HS-27A (cell line): ENCODE measurements at regions not wholly inside any gene's neighbourhood (a gene's known extent, or its start where the extent isn't known, plus 50 kb on each side); places are given as distances from the start of the nearest gene placed in this dataset.
"Not testable (repeated sequence)": the region's sequence is repeated elsewhere in the genome, so short reads cannot be mapped to it uniquely, and the experiment has no call there.

Experiments
- DNase-seq: peaks from one replicate; pipeline ENCODE4 v3.0.0-alpha.2; 2012; ENCODE audit warnings: low read depth, missing footprints

DNA sequence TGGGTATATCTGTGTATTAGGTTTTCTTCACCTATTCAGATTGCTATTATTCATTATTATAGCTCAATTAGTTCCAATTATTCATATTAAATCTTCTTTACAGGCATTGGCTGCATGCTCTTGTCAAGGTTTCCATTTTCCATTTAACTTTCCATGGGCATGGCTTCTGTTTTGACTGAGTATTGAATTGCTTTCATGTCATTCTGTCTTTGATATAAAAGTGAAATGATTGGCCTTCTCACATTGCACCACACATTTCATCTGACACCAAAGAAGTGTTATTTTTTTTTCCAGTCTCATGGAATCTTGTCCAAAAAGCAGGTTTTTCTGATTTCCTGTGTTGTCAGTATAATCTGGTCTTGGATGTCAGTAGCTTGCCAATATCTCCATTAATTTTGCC, 1244.3 kb downstream of the RAPGEF2 start:
- DNase-seq: no peak

- DNase-seq: no peak
Observed at GRCh38 chr4:160350944-160351343, 1248.1 kb downstream of the RAPGEF2 start.

GRCh38 chr4:160352637-160353036, 1249.8 kb downstream of the RAPGEF2 start:
- no peak for DNase-seq

DNA sequence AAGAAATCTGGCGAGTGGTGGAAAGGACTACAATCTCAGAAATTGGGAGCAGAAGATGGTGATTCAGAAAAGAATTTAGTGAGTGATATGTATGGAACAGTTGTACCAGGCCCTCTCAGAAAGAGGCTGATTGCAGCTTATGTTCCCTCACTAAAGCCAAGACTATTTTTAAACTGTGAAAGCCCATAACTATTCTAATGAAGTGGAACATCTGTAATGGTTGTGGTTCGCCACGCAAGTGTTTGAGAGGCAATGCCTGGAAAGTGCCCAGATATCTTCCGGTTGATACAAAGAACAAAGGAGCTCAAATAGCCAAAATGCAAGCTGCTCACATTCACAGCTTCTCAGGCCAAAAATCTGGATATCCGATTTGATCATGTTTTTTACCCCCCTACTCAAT, 1250.7 kb downstream of the RAPGEF2 start:
- no peak for DNase-seq

DNA sequence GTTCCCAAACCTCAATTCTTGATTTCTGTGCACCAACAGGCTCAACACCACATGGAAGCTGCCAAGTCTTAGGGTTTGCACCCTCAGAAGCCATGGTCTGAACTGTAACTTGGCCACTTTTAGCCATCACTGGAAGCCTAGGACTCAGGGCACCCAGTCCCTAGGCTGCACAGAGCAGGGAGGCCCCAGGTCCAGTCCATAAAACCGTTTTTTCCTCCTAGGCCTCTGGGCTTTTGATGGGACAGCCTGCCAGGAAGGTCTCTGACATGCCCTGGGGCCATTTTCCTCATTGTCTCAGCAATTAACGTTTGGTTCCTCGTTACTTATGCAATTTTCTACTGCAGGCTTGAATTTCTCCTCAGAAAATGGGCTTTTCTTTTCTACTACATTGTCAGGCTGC, 1259.6 kb downstream of the RAPGEF2 start:
- DNase-seq: no peak

- DNase-seq: no peak
Observed at GRCh38 chr4:160364217-160364616, 1261.3 kb downstream of the RAPGEF2 start.

DNA sequence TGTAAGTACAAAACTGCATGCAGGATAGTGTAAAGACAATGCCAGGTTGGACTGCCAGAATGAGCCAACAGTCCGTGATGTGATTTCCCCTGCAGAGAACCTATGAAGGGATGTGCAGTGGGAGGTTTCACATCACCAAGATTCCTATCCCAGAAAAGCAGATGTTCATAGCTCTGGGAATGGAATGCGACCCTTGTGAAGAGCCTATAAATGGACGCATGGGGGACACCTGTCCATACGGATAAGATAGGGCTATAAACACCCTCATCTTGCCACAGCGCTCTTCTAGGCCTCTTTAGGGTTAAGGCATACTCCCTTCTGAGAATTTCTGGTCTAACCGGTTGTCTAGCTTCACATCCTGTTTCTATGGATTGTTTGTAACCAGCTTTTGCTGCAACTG, 1261.8 kb downstream of the RAPGEF2 start:
- not testable (repeated sequence) for DNase-seq

- not testable (repeated sequence) for DNase-seq
Observed at GRCh38 chr4:160365383-160365782, 1262.5 kb downstream of the RAPGEF2 start.

DNA sequence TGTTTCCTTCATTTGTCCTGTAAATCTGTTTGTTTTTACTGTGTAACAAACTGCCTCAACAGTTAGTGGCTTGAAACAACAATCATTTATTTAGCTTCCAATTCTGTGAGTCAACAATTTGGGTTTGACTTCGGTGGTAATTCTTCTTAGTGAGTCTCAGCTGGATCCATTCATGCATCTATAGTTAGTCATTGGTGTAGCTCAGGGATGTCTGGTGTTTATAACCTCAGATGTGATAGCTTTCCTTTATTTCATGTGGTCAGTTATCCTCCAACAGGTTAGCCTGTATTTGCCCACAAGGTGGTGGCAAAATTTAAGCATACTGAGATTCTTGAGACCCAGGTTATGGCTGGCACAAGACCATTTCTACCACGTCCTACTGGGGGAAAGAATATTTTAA, 1267.2 kb downstream of the RAPGEF2 start:
- no peak for DNase-seq

DNA sequence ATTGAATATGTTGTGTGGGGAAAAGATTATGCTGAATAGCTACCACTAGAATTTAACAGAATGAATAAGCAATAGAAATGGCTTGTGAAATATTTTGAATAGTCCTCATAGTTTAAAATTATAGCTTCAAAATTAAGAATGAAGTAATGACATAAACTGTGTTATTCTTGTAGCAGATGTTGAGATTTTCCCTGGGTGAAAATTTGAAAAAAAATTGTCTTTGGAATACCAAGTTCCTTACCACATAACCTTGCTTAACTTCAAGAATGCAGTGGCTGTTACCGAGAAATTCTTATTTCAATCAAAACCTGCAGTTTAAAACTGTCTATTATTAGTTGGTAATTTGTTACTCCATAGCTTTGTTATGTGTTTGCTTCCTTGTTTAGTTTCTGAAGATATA, 1268.6 kb downstream of the RAPGEF2 start:
- no peak for DNase-seq

- no peak for DNase-seq
Observed at GRCh38 chr4:160372390-160372789, 1269.5 kb downstream of the RAPGEF2 start.

DNA sequence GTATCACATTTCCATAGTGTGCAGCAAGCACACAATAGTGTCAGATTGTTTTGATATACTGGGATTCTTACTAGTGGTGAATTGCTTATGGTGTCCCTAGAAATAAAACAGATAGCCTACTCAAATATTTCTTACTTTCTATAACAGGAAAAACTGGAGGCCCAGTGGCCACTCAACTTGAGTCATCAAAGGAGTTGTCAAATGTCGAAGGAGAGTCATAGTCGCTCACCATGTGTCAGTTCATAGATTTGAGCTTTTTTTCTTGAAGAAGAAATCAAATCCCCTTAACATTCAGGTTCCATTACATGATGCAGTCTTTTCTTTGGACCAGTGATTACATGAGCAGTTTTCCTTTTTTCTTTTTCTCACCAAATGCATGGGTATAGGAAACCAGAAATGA, 1271.0 kb downstream of the RAPGEF2 start:
- no peak for DNase-seq

DNA sequence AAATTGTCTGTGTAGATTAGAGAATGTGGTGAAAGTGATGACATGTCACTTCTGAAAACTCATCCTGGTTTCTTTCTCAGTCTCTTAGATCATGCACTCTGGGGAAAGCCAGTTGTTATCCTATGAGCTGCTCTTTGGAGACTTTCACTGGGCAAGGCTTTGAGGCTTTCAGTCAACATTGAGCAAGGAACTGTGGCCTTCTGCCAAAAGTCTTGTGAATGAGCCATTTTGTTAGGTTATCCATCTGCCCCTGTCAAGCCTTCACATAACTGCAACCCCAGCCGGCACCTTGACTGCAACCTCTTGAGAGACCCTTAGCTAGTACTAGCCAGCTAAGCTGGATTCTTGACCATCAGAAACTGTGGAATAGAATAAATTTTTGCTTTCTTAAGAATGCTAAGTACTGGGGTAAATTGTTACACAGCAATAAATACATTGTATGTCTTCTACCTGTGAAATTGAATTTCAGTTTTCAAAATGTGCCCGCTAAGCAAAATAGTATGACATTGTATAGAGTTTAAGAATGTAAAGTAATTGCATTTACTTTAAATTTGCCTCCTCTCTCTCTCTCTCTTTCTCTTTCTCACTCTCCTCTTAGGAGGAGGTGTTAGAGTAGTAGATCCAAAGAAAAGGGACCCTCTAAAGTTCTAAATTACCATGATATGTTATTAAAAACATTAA, 1273.0 kb downstream of the RAPGEF2 start:
- DNase-seq: no peak

DNA sequence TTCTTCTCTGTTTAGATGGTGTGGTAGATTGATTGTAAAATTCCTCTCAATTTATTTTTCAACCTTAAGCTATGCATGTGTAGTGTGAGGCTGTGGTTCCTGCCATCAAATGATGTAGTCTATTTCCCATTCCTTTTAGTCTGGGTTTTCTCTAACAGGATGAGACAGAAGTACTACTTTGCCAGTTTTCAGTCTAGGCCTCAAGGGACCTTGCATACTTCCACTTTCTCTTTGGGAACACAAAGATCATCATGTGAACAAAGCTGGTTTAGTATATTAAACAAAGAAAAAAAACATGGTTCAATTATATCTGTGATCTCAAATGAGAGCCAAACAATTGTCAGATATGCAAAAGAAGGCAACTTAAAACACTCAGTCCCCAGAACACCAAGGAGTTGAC, 1284.0 kb downstream of the RAPGEF2 start:
- no peak for DNase-seq

DNA sequence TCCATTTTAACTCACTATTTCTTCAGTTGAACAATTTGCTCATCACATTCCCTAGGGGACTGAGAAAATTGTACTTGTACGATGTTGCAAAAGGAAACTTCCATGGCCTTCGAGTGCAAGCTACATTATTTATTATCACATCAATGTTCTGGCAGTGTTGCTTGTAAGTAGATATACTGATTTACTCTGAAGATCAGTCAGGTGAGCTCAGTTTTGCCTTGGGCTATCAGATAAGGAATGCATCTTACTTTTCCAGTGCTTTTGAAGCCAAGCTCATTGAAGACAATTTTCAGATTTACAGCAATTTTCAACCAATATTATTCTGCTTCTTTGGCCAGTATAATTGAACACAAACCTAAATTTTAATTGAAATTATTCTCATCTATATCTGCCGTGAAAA, 1296.9 kb downstream of the RAPGEF2 start:
- DNase-seq: no peak

- DNase-seq: no peak
Observed at GRCh38 chr4:160403081-160403480, 1300.2 kb downstream of the RAPGEF2 start.

DNA sequence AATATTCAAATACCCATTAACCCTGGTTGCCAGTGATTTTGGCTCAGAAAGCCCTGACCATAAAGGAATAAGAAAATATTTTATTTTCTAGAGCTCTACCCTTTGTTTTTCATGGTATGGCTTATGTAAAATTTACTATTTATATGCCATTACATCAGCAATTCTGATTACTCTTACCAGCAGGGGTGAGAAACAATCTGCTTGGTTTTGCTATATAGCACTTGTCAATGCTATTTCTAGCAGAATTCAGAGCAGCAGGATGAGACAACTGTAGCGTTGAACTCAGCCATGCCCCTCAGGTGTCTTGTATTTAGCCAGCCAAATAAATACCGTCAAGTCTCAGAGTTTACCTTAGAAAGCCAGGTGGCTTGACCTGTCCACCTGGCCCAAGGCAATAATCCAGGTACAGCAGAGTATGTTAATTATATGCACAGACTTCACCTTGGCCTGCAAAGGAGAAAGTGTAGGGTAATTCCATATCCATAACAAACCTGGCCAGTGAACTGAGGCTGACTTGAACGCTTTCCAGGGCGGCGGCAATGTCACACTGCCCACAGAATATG, 1303.5 kb downstream of the RAPGEF2 start:
- no peak for DNase-seq

DNA sequence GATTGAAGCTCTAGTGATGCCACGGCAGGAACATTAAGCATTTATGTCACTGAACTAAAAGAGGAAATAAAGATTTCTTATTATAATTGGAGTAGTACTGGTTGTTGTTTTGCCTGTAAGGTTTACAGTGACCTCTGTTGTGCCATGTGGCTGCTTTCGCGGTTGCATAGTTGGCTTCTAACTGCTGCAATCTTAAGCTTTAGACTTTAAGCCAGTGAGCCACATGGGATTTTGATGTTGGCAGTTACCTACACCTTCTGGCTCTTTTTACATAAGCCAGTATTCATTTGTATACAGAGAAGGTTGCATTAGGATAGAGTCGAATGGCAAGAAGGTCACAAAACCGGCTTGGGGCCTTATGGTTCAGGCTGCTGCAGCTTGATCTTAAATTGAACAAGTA, 1311.6 kb downstream of the RAPGEF2 start:
- DNase-seq: no peak

GRCh38 chr4:160423879-160424451, 1321.1 kb downstream of the RAPGEF2 start:
- DNase-seq: no peak

- no peak for DNase-seq
Observed at GRCh38 chr4:160426233-160426632, 1323.4 kb downstream of the RAPGEF2 start.

DNA sequence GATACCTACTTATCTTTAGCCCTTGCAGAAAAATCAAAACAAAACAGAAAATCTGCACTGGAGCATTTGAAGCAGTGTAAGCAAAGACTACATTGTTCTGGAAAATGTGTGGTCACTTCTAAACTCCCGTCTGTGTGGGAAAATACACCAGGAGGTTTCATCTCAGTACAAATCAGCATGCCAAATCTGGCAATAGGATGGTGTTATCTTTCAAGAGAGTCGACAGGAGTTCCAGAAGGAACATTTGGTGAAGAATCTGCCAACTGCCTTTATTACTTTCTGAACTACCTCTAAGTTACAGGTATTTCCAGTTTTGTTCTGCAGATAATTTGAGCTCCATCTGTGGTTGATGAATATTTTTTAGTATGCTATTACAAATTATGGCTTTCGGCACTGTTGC, 1348.0 kb downstream of the RAPGEF2 start:
- DNase-seq: no peak

DNA sequence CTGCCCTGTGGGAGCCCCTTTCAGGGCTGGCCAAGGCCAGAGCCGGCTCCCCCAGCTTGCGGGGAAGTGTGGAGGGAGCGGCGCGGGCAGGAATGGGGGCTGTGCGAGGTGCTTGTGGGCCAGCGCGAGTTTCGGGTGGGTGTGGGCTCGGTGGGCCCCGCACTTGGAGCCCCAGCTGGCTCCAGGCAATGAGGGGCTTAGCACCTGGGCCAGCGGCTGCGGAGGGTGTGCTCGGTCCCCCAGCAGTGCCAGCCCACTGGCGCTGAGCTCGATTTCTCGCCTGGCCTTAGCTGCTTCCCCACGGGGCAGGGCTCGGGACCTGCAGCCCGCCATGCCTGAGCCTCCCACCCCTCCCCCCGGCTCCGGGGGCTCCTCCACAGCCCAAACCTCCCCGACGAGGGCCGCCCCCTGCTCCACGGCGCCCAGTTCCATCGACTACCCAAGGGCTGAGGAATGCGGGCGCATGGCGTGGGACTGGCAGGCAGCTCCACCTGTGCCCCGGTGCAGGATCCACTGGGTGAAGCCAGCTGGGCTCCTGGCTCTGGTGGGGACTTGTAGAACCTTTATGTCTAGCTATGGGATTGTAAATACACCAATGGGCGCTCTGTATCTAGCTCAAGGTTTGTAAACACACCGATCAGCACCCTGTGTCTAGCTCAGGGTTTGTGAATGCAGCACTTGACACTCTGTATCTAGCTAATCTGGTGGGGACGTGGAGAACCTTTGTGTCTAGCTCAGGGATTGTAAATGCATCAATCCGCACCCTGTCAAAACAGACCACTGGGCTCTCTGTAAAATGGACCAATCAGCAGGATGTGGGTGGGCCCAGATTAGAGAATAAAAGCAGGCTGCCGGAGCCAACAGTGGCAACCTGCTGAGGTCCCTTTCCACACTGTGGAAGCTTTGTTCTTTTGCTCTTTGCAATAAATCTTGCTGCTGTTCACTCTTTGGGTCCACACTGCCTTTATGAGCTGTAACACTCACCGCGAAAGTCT, 1379.1 kb downstream of the RAPGEF2 start:
- not testable (repeated sequence) for DNase-seq
